ELF-1 (cell line): ENCODE measurements at regions not wholly inside any gene's neighbourhood (a gene's known extent, or its start where the extent isn't known, plus 50 kb on each side); places are given as distances from the start of the nearest gene placed in this dataset.

ENCODE experiments used
- DNase-seq: peaks from one replicate; pipeline ENCODE4 v3.0.0-alpha.2; 2016; ENCODE audit warnings: low read depth, low spot score

- DNase-seq: no peak
Observed at GRCh38 chr2:192327576-192327975, 132.8 kb upstream of the TMEFF2 start.

- DNase-seq: no peak
Observed at GRCh38 chr2:192315543-192315942, 120.8 kb upstream of the TMEFF2 start.

DNA sequence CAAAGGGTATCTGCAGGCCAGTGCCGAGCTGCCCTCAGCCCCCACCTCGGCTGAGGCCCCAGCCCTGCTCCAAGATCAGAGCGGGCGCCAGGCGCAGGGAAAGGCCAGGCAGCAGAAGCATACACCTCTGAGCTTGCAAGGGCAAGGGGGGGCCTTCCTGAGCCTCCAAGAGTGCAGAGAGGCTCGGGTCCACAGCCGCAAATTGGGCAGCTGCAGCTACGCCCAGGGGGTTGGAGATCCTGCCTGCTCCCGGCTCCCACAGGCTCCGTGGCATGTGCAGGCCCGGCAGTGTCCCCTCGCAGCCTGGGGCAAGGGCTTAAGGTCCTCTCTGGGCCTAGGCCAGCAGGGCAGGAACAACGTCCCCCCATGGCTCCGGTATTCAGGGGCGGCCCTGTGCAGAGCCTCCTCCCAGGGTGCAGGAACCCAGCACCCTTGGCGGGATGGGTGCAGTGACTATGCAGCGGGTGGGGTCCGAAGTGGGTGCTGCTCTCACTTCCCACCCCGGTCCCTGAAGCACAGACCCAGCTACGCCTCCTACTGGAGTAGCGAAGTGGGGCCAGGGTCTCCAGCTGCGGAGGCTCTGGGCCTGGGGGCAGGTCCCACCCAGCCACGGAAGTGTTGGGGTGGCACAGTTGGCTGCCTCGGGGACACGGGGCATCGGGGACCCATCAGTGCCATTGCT lies 120.2 kb upstream of the TMEFF2 start:
- no peak for DNase-seq

- DNase-seq: no peak
Observed at GRCh38 chr2:192313773-192314172, 119.0 kb upstream of the TMEFF2 start.

DNA sequence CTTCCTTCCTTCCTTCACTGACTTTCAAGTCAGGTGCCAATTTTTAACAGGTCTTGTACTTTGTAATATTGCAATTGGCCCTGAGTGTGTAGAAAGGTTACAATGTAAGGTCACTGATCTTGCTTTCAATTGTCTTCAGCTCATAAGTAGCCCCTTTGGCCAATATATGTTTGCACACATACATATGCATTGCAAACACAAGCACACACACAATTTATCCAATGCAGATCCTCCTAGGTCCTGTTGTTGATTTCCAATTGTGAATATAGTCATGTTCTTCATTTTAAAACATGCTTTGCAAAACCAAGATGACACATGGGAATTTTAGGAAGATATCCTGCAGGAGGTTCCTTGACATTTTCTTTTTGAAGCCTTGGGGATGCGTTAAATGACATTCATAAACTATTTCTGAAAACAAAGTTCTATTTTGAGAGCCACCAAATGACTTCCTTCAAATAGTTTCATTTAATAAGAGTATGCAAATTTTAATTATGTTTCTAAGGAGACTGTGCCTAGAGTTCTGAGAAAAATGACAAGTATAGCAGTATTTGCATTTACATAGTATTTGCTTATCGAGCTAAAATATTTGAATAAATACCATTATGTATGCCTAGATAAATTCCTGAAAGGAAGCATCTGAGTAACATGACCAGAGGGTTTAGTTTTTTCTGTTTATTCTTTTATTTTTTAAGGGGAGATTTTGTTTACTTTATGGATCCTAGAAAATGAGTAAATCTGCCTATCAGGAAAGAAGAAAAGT lies 117.1 kb upstream of the TMEFF2 start:
- no peak for DNase-seq

DNA sequence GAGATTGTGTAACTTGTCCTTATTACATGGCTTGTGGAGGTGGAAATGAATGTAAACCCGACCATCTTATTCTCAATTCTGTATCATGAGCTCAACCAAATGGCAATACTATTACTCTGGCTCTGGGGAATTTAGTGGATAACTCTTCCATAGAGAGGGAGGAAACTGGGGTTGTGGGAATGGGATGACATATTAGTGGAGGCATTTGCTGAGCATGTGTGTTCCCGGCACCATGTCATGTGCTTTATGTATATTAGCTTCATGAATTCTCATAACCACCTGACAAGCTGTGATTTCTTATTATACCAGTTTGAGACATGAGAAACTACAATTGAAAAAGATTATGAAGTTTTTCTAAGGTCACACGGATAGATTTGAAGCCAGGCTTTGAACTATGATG lies 112.8 kb upstream of the TMEFF2 start:
- DNase-seq: no peak

- DNase-seq: no peak
Observed at GRCh38 chr2:192298664-192299063, 103.9 kb upstream of the TMEFF2 start.

DNA sequence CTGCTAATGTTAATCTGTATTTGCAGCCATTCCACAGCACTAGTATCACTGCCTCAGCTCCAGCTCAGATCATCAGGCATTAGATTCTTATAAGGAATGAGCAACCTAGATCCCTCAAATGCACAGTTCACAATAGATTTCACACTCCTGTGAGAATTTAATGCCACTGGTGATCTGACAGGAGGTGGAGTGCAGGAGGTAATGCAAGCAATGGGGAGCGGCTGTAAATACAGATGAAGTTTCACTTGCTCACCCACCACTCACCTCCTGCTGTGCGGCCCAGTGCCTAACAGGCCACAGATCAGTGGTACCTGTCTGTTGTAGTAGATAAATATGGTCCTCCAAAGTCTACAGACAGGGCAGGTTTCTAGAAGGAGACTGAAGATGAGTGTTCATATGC lies 97.7 kb upstream of the TMEFF2 start:
- DNase-seq: no peak

GRCh38 chr2:192288295-192288694 lies 93.6 kb upstream of the TMEFF2 start:
- DNase-seq: no peak

DNA sequence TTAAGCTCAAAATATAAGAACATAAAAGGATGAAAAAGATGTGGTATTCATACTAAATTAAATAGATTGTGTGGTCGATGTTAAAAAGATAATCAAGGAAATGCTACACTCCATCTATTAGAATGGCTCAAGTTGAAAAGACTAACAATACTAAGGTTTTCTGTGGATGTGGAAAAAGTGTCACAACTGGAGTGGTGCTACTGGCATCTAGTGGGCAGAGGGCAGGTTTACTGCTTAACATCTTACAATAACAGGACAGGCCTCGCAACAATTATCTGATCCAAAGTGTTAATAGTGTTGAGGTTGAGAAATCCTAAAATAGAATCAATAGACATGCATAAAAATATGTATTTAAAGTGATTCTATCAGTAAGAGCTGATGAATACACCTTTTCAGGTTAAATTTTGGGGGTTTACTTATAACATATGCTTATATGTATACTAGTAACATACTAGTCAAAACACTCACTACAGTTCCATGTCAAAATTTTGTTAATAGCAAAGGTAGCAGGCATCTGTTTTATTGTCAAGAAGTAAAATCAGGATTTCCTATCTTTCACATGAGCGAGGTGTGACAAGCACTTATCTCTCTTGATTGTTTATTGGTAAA lies 91.5 kb upstream of the TMEFF2 start:
- no peak for DNase-seq

GRCh38 chr2:192283450-192283849 lies 88.7 kb upstream of the TMEFF2 start:
- no peak for DNase-seq

GRCh38 chr2:192278701-192279100 lies 84.0 kb upstream of the TMEFF2 start:
- no peak for DNase-seq

- no peak for DNase-seq
Observed at GRCh38 chr2:192277494-192278109, 82.9 kb upstream of the TMEFF2 start.

- DNase-seq: no peak
Observed at GRCh38 chr2:192275632-192276031, 80.9 kb upstream of the TMEFF2 start.

GRCh38 chr2:192267484-192267883 lies 72.8 kb upstream of the TMEFF2 start:
- no peak for DNase-seq

DNA sequence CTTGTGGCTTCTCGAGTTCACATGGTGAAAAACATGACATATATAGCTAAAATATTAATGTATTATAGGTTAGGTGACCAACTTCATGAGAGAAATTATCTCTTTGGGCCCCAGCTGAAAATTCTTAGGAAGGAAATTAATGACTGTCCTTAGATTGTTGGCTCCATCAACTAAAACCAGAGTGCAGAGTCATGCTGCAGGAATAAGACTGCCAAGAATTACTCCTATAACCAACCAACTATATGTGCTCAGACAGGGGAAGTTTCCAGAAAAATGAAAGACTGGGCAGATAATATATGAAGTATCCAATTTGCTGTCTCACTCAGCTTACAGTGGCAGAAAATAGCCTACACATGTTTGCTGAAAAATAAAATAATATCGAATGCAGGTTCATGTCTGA lies 71.0 kb upstream of the TMEFF2 start:
- DNase-seq: no peak

- DNase-seq: no peak
Observed at GRCh38 chr2:192254444-192254843, 59.7 kb upstream of the TMEFF2 start.

DNA sequence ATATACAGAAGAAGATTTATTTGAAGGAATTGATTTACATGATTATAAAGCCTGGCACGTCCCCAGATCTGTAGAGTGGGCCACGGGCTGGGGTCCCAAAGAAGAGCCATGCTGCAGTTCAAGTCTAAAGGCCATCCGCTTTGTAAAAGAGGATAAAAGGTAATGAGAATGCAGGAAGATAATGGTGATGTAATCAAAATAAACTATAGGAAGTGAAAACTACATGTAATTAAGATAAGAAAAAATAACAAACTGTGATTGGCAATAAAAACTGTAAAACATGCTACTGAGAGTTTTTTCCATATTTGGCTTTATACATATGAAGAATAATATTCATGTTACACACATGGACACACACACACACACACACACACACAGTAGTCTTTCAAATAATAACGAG lies 59.0 kb upstream of the TMEFF2 start:
- no peak for DNase-seq

DNA sequence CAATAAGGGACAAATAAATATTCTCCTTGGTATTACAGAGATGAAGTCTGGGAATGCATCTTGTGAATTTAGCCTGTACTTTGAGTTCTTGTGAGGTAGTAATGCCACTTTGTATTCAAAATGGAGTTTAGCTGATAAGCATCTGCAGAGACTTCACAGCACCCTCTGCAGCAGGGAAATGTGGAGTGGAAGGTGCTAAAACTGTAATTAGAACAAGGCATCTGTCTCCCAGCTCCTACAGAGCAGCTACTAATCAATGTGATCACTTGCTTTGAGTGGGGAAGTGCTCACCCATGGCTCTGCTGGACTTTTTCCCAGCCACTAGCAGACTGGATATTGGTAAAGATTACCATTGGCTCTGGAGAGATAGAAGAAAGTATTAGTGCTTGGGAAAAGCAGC lies 56.2 kb upstream of the TMEFF2 start:
- DNase-seq: no peak

GRCh38 chr2:192247456-192247855 lies 52.7 kb upstream of the TMEFF2 start:
- DNase-seq: no peak

- no peak for DNase-seq
Observed at GRCh38 chr2:192246297-192246696, 51.6 kb upstream of the TMEFF2 start.

DNA sequence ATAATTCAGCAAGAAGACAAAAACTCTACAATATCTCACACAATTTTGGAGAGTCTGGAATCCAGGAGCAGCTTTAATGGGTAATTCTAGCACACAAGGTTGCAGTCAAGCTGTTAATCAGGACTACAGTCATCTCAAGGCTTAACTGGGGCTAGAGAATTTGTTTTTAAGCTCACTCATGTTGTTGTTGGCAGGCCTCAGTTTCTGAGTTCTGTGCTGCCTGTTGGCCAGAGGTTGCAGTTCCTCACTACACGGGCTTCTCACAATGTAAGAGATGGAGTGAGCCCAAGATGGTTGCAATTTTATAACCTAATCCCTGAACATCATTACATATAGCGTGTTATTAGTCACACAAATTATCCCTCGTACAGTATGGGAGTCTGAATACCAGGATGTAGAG lies 50.6 kb upstream of the TMEFF2 start:
- DNase-seq: no peak
